Activated CD8-positive, alpha-beta memory T cell treated with anti-CD3 and anti-CD28 coated beads, Interleukin-2, amount 50 U/mL, for 24 hours (primary cell): ENCODE measurements at regions not wholly inside any gene's neighbourhood (a gene's known extent, or its start where the extent isn't known, plus 50 kb on each side); places are given as distances from the start of the nearest gene placed in this dataset.
"Not testable (repeated sequence)": the region's sequence is repeated elsewhere in the genome, so short reads cannot be mapped to it uniquely, and the experiment has no call there.

Experiments used
- DNase-seq: peaks from one replicate; pipeline ENCODE4 v3.0.0-alpha.2; 2020; ENCODE audit errors: extremely low read depth

GRCh38 chr7:136533732-136534131 lies 334.7 kb upstream of the CHRM2 start:
- no peak for DNase-seq

GRCh38 chr7:136530831-136531230 lies 337.6 kb upstream of the CHRM2 start:
- DNase-seq: no peak

- DNase-seq: no peak
These were observed 340.1 kb upstream of the CHRM2 start for GRCh38 chr7:136528329-136528728.

GRCh38 chr7:136527554-136527953 lies 340.9 kb upstream of the CHRM2 start:
- DNase-seq: no peak

GRCh38 chr7:136526408-136527105 lies 341.9 kb upstream of the CHRM2 start:
- no peak for DNase-seq

- no peak for DNase-seq
These were observed 344.9 kb upstream of the CHRM2 start for GRCh38 chr7:136523571-136523970.

GRCh38 chr7:136517971-136518370 lies 350.5 kb upstream of the CHRM2 start:
- no peak for DNase-seq

GRCh38 chr7:136514776-136515175 lies 353.7 kb upstream of the CHRM2 start:
- DNase-seq: no peak

- no peak for DNase-seq
These were observed 354.7 kb upstream of the CHRM2 start for GRCh38 chr7:136513744-136514143.

- DNase-seq: no peak
These were observed 359.0 kb upstream of the CHRM2 start for GRCh38 chr7:136509466-136509865.

GRCh38 chr7:136502162-136502561 lies 366.3 kb upstream of the CHRM2 start:
- DNase-seq: no peak

GRCh38 chr7:136501151-136501550 lies 367.3 kb upstream of the CHRM2 start:
- DNase-seq: no peak

- no peak for DNase-seq
These were observed 371.9 kb upstream of the CHRM2 start for GRCh38 chr7:136496551-136496950.

GRCh38 chr7:136495081-136495480 lies 373.4 kb upstream of the CHRM2 start:
- no peak for DNase-seq

- no peak for DNase-seq
These were observed 376.1 kb upstream of the CHRM2 start for GRCh38 chr7:136492366-136492765.

- DNase-seq: no peak
These were observed 378.6 kb upstream of the CHRM2 start for GRCh38 chr7:136489808-136490207.

GRCh38 chr7:136480901-136481300 lies 387.6 kb upstream of the CHRM2 start:
- no peak for DNase-seq

- no peak for DNase-seq
These were observed 388.5 kb upstream of the CHRM2 start for GRCh38 chr7:136479922-136480321.

- no peak for DNase-seq
These were observed 398.3 kb upstream of the CHRM2 start for GRCh38 chr7:136470179-136470578.

- DNase-seq: no peak
These were observed 415.5 kb upstream of the CHRM2 start for GRCh38 chr7:136452949-136453348.

GRCh38 chr7:136446751-136447150 lies 421.7 kb upstream of the CHRM2 start:
- DNase-seq: no peak

GRCh38 chr7:136441835-136442234 lies 426.6 kb upstream of the CHRM2 start:
- DNase-seq: no peak

- DNase-seq: not testable (repeated sequence)
These were observed 436.7 kb upstream of the CHRM2 start for GRCh38 chr7:136431736-136432135.

- DNase-seq: no peak
These were observed 444.4 kb upstream of the CHRM2 start for GRCh38 chr7:136424058-136424457.
